HCT116 (cell line): ENCODE measurements at regions not wholly inside any gene's neighbourhood (a gene's known extent, or its start where the extent isn't known, plus 50 kb on each side); places are given as distances from the start of the nearest gene placed in this dataset.
"Not testable (repeated sequence)": the region's sequence is repeated elsewhere in the genome, so short reads cannot be mapped to it uniquely, and the experiment has no call there.

Experiments used
- CTCF ChIP-seq, 3 experiments: fragments of 200-600 bp in 1 of 3; sonication (generic) in 1 of 3; IDR thresholded peaks in 2 of 3; conservative IDR thresholded peaks in 1 of 3; 2 replicates each; pipeline ENCODE4 v1.5.1; 2012 to 2017; ENCODE audit warnings: low read depth in 2 of 3, low read length in 2 of 3, antibody characterized with exemption in 1 of 3, borderline replicate concordance in 1 of 3, control low read depth in 1 of 3, mild to moderate bottlenecking in 1 of 3, mixed read lengths in 1 of 3, mixed run types in 1 of 3, moderate library complexity in 1 of 3; ENCODE audit not compliant: insufficient read depth in 1 of 3
- ELF1 ChIP-seq: IDR thresholded peaks from 2 replicates; pipeline ENCODE4 v1.6.1; 2012; ENCODE audit warnings: low read depth, borderline replicate concordance
- EZH2 ChIP-seq: fragments of 200-600 bp; sonication (generic); IDR thresholded peaks from 2 replicates; pipeline ENCODE4 v1.6.1; 2017; ENCODE audit warnings: antibody characterized with exemption, mixed run types
- POLR2A ChIP-seq: IDR thresholded peaks from 2 replicates; pipeline ENCODE4 v1.7.0; 2011; ENCODE audit warnings: borderline replicate concordance; ENCODE audit not compliant: insufficient read depth, insufficient read length; ENCODE audit errors: extremely low read depth
- POLR2AphosphoS5 ChIP-seq: IDR thresholded peaks from 2 replicates; pipeline ENCODE4 v1.6.1; 2011; ENCODE audit warnings: mild to moderate bottlenecking, low read depth, low read length, moderate library complexity
- SIN3A ChIP-seq: IDR thresholded peaks from 2 replicates; pipeline ENCODE4 v1.6.1; 2012; ENCODE audit warnings: low read depth
- TF ChIP-seq, protein P1 (sequence below): IDR thresholded peaks from 2 replicates; pipeline ENCODE4 v1.6.1; 2012
- TF ChIP-seq, protein P2 (sequence below): IDR thresholded peaks from 2 replicates; pipeline ENCODE4 v1.6.1; 2012; ENCODE audit warnings: low read depth

DNA sequence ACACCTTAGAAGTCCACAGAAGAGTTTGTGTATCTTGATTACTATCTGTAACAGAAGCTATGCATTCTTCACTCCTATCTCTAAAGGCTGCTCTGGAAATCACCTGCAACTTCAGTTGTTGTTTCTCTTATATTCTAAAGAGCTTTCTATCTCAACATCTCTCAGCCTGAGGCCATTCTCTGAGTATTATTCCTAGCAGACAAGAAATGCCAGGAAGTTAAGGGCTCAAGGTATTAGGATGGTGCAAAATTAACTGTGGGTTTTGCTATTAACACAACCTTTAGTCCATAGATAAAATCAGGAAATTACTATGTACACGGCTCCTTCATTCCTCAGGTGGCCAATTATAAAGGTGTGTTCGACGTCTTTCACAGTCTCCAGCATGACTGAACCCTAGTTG lies 257.2 kb upstream of the ZNF337 start:
- not testable (repeated sequence) for TF ChIP-seq POLR2A; ELF1; CTCF (IDR thresholded peaks at IDR 0.05 in 2 of 3, conservative IDR thresholded peaks at IDR 0.05 in 1 of 3; ENCODE audit: borderline replicate concordance in 1 of 3, insufficient read depth in 1 of 3, low read depth in 2 of 3, low read length in 2 of 3); POLR2AphosphoS5; EZH2; SIN3A
- TF ChIP-seq, protein P1, sequence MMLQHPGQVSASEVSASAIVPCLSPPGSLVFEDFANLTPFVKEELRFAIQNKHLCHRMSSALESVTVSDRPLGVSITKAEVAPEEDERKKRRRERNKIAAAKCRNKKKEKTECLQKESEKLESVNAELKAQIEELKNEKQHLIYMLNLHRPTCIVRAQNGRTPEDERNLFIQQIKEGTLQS, result not testable (repeated sequence)
- TF ChIP-seq, protein P2, sequence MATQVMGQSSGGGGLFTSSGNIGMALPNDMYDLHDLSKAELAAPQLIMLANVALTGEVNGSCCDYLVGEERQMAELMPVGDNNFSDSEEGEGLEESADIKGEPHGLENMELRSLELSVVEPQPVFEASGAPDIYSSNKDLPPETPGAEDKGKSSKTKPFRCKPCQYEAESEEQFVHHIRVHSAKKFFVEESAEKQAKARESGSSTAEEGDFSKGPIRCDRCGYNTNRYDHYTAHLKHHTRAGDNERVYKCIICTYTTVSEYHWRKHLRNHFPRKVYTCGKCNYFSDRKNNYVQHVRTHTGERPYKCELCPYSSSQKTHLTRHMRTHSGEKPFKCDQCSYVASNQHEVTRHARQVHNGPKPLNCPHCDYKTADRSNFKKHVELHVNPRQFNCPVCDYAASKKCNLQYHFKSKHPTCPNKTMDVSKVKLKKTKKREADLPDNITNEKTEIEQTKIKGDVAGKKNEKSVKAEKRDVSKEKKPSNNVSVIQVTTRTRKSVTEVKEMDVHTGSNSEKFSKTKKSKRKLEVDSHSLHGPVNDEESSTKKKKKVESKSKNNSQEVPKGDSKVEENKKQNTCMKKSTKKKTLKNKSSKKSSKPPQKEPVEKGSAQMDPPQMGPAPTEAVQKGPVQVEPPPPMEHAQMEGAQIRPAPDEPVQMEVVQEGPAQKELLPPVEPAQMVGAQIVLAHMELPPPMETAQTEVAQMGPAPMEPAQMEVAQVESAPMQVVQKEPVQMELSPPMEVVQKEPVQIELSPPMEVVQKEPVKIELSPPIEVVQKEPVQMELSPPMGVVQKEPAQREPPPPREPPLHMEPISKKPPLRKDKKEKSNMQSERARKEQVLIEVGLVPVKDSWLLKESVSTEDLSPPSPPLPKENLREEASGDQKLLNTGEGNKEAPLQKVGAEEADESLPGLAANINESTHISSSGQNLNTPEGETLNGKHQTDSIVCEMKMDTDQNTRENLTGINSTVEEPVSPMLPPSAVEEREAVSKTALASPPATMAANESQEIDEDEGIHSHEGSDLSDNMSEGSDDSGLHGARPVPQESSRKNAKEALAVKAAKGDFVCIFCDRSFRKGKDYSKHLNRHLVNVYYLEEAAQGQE, result not testable (repeated sequence)
